Erythroblast (primary cell): ENCODE measurements at regions not wholly inside any gene's neighbourhood (a gene's known extent, or its start where the extent isn't known, plus 50 kb on each side); places are given as distances from the start of the nearest gene placed in this dataset.

Source experiments
- DNase-seq, 2 experiments: peaks; one replicate each; lab custom pipeline; 2025; lab: John Stamatoyannopoulos, UW
- GATA1 ChIP-seq: IDR thresholded peaks from 2 replicates; pipeline ENCODE4 v1.6.1; 2011; ENCODE audit warnings: low read depth, mild to moderate bottlenecking, control low read depth, low read length, moderate library complexity
- POLR2A ChIP-seq: IDR thresholded peaks from 2 replicates; pipeline ENCODE4 v1.6.1; 2011; ENCODE audit warnings: mild to moderate bottlenecking, low read length

DNA sequence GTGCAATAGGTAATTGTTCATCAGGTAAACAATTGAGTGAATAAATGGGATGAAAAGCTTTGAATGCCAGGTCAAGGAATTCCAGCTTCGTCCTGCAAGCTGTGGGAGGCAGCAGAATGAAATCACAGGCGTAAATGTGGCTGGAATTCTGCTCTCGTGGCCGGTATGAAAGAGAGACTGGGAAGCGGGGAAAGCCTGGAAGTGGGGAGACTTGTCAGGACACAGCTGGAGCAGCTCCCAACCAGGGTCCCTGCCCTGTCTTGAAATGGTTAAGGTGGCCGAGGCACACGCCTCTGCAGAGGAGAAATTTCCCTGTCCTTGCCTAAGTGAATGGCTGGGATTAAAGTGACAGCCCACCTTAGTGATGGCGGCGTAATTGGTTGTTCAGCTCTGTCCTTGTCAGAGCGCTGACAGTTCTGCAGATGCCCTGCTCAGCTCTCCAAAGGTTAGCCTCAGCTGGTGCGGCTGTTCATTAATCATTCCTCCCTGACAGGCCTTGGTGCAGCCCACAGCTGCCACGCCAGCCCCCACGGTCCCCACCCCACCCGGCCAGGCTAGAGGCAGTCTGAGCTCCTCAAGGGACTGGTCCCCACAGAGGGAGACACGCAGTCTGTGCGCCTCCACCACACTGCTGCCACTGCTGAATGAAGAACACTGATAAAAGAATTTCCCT, 398.3 kb upstream of the POU3F1 start:
- TF ChIP-seq POLR2A (no peak), GATA1 (no peak)

DNA sequence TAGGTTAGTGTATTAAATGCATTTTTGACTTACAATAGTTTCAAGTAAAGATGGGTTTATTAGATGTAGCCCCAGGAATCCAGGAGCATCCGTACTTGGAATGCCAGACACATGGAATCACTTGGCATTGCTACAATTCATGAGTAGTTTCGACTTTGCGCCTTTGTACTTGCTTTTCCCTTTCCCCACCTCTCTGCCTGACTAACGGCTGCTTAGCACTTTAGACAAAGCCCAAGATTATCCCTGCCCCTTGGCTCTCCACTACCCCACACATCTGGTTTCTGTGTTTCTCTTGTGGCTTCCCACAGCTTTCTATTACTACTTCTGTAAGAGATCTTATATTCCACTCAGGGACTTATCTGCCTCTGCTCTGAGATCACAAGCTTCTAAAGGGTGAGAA, 397.7 kb upstream of the POU3F1 start:
- TF ChIP-seq GATA1 = no peak
- no peak for TF ChIP-seq POLR2A
- no peak for DNase-seq

More for the DNA sequence above, 398.3 kb upstream of the POU3F1 start:
- no peak for DNase-seq

DNA sequence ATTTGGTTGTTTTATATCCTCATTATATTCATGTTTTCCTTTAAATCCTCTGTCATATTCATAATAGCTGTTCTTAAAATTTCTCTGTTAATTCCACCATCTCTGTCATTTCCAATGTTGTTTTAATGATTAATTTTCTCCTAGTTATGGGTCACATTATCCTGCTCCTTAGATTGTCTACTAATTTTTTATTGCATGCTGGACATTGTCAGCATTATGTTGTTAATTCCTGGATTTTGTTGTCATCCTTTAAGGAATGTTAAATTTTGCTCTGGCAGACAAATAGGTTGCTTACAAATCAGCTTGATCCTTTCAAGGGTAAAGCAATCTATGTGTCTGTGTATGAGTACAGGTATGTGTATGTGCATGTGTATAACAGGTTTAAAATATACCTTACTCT, 393.8 kb upstream of the POU3F1 start:
- TF ChIP-seq GATA1 = no peak
- no peak for TF ChIP-seq POLR2A
- no peak for DNase-seq

DNA sequence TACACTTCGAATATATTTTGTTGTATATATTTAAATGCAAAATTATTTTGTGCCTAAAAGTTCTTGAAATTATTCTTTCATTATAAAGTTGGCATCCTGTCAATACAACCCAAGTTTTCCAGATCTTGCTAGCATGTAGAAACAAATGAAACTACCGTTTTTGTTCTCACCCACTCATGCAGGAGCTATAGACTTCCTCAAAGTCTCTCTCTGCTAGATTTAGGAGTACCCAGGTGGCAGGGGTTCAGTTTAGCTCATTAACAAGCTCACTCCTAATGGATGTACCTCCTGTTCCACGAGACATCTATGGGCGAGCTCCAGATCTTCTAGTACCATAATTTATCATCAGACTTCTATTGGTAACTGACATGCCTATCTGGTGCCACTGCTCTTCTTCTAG, 390.2 kb upstream of the POU3F1 start:
- no peak for TF ChIP-seq GATA1
- TF ChIP-seq POLR2A = no peak
- no peak for DNase-seq

DNA sequence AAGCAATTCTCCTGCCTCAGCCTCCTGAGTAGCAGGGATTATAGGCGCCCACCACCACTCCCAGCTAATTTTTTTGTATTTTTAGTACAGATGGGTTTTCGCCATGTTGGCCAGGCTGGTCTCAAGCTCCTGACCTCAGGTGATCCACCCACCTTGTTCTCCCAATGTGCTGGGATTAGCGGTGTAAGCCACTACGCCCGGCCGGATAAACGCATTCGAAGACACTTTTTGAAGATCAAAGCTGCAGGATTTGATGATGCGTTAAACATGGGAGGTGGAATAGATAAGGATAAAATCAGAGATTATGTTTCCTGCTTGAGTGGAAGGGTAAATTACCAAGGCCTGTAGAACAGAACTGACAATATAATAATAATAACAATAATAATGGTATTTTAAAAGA, 389.4 kb upstream of the POU3F1 start:
- DNase-seq = no peak
- TF ChIP-seq GATA1 (no peak), POLR2A (no peak)

DNA sequence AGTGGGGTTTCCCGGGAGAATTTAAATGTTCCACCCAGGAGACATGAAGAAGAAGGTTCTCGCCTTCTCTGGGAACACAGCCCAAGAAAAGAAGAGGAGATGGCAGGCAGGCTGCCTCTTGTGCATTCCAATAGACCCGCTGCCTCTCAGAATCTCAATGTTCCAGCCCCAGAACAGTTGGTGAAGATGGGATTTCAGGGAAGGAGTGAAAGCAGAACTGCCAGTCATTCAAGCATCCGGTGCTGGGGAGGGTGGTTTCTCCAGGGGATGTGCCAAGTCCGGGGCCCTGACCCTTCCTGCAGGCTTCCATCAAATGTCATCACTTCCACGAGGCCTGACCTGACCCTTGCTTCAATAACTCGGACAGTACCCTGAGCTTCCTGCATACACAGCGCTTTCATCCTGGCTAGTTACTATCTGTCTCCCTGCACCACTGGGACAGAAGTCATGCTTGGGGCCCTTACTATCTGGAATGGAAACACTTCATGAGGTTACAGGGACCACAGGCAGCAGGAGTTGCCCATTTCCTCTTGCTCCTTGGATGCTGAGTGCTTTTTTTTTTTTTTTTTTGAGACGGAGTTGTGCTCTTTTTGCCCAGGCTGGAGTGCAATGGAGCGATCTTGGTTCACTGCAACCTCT, 386.6 kb upstream of the POU3F1 start:
- TF ChIP-seq GATA1 (no peak), POLR2A (no peak)
- no peak for DNase-seq

DNA sequence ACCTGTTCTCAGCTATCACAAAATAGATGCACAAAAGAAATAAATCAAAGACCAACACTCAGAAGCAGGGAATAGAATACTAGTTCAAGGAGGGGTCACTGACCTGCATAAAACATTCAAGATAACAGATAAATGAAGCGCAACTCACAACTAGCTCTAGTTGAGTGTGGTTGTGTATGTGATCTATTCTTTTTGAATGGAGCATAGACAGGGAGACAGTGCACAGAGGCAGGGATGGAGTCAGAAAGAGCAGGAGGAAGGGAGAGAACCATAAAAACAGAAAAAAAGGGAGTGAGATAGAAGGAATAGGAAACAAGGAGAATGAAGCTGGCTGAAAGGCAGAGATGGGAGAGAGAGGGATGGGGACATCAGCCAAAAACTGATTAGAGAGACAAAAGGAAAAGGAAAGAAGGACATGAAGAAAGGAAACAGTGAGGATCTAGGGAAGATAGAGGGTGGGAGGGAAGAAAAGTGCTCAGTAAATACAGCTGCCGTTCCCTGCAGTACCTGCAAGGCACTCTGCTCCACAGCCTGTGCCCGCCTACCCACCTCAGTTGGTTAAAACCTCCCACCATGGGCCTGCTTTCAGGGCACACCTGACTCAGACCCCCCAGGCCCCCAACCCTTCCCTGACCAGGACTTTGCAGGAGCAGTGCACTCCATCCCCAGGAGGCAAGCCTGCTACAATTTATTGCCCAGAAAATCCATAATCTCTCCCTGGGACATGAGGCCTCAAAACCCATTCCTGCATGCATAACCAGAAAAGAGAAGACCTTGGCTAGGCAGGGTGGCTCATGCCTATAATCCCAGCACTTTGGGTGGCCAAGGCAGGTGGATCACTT, 385.2 kb upstream of the POU3F1 start:
- TF ChIP-seq POLR2A (no peak), GATA1 (no peak)
- DNase-seq = no peak

DNA sequence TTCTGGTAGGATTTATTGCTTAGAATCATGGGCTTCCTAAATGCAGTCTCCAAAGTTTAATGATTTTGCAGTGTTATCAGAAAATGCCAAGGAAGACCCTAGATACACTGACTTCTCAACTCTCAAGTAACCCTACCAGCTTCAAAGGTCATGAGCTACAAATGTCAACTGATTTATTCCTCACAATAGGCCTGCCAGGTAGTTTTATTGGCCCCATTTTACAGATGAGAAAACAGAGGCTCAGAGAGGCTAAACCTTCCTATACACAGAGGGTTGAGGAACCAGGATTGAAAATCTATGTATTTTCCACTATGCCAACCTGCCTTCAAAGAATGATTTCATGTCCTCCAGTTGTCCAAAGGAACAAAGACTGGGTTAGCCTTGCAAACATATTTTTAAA, 384.4 kb upstream of the POU3F1 start:
- no peak for DNase-seq
- TF ChIP-seq GATA1 (no peak), POLR2A (no peak)

DNA sequence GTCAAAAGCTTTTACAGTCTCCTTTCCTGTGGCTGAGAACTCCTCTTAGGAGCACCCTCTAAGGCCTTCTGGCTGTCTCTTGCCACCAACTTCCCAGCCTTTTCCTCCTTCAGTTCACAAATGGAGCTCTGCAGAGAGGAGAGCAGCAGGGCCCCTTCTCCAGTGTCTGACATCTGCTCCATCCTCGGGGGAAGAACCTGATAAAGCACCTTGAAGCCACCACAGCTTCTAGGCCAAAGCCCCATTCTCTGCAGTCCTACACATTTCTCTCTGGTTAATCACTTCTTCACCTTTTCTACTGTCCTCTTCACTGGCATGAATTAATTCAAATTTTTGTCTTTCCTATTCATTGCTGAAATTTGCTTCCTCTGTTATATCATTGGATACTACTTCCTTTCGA, 378.1 kb upstream of the POU3F1 start:
- DNase-seq = no peak
- TF ChIP-seq POLR2A = no peak
- TF ChIP-seq GATA1 = no peak

DNA sequence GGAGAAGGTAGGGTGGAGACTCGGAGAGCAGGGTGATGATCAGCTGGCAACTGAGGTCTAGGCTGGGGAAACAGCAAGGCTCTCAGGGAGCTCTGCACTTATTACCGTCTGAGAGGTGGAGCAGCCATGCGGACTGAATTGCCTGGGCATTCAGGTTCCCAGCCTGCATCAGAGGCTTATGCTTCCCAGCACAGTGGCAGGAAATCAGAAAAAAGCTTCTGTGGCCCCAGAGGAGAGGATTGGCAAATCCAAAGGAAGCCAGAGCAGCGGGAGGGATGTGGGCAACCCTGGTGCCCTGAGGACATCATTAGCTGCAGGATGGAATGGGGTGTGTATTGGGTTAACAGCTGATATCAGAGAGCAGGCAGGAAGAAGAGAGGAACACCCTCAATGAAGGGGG, 374.1 kb upstream of the POU3F1 start:
- TF ChIP-seq POLR2A = no peak
- no peak for TF ChIP-seq GATA1
- DNase-seq = no peak

DNA sequence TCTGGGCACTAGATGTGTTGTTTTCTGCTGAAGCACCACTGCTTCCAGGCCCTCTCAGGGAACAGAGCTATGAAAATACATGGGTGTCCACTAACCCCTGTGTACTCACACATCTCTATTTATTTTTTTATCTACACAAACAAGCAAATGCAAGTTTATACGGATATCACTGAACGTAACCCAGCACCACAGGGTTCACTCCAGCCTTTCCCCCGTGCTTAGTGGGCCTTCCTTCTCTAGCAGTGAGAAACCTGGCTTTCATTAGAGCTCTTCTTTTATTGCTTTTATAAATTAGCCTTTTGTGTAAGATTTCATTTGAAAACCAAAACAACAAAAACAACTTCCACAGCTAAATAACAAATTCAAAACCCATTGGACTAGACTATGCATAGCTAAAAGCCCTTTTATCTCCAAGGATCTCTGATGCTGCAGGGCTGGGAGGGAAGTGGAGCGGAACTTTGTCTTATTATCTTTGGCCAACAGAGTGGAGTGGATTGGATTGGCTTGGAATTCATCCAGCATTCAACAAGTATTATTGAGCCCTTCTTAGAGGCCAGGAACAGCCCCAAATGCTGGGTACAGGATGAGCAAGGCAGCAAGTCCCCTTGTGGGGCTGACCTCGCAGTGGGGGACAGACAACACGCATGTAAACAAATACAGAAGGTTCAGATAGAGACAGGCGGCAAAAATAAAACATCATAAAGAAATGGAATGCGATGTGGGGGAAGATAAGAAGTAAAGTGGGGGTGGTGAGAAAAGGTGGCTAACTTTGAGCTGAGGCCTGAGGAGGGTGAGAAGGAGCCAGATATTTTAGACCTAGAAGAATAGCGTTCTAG, 371.8 kb upstream of the POU3F1 start:
- TF ChIP-seq POLR2A (no peak), GATA1 (no peak)

DNA sequence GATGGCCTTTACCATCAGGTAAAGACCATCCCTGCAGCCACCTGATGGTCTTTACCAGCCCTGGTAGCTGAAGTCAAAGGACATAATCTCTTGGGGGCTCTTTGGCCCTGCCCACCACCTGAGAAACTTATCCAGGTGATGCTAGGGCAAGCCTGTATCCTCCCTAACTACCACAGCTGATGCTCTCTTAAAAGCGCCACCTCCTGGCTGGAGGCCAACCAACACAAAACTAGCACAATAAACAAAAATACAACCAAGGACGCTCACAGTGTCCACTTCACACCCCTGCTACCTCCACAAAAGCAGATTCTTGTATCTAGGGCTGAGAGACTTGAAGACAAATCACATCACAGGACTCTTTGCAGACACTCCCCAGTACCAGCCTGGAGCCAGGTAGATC, 357.1 kb upstream of the POU3F1 start:
- DNase-seq = no peak
- no peak for TF ChIP-seq GATA1
- TF ChIP-seq POLR2A = no peak

More for the DNA sequence above, 371.8 kb upstream of the POU3F1 start:
- DNase-seq = no peak

DNA sequence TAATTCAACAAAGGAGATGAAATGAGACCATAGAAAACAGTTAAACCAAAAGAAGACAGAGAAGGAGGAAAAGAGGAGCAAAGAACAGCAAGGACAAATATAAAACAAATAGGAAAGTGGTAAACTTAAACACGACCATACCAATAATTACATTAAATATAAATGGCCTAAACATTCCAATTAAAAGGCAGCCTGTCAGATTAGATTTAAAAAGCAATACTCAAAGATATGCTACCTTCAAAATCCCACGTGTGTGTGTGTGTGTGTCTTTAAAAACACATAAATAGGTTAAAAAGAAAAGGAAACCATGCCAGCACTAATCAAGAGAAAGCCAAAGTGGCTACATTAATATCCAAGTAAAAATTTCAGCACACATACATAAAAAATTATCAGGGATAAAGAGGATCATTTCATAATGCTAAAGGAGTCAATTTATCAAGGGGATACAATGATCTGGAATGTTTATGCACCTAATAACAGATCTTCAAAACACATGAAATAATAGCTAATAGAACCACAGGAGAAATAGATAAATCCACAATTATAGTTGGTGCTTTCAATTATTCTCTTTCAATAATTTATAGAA, 355.7 kb upstream of the POU3F1 start:
- TF ChIP-seq GATA1 (no peak), POLR2A (no peak)
- DNase-seq = no peak

DNA sequence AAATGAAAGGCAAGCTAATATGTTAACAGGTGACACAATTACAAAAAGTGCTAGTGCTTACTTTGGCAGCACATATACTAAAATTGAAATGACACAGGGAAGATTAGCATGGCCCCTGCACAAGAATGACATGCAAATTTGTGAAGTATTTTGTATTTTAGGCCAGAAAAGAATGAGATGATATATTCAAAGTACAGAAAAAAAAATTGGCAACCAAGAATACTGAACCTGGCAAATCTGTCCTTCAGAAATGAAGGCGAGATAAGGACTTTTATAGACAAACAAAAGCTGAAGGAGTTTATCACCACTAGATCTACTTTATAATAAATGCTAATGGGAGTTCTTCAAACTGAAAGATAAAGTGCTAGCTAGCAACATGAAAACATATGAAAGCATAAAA, 350.0 kb upstream of the POU3F1 start:
- DNase-seq = no peak
- TF ChIP-seq POLR2A (no peak), GATA1 (no peak)
